GM23338 (cell line): ENCODE measurements at regions not wholly inside any gene's neighbourhood (a gene's known extent, or its start where the extent isn't known, plus 50 kb on each side); places are given as distances from the start of the nearest gene placed in this dataset.

Experiments used
- POLR2AphosphoS5 ChIP-seq: IDR thresholded peaks from 2 replicates; pipeline ENCODE4 v1.6.1; 2016; ENCODE audit warnings: antibody characterized with exemption, low read depth
- TF ChIP-seq, protein P1 (sequence below), 2 experiments: fragments of 200-600 bp in 1 of 2; sonication (generic) in 1 of 2; conservative IDR thresholded peaks; 2 replicates each; pipeline versions ENCODE4 v1.5.1 to v1.6.1; 2016 to 2017; ENCODE audit warnings: antibody characterized with exemption in 2 of 2, low read depth in 2 of 2, mild to moderate bottlenecking in 2 of 2, moderate library complexity in 1 of 2

GRCh38 chr2:76295762-76296161 lies 585.0 kb upstream of the GCFC2 start:
- TF ChIP-seq, protein P1, sequence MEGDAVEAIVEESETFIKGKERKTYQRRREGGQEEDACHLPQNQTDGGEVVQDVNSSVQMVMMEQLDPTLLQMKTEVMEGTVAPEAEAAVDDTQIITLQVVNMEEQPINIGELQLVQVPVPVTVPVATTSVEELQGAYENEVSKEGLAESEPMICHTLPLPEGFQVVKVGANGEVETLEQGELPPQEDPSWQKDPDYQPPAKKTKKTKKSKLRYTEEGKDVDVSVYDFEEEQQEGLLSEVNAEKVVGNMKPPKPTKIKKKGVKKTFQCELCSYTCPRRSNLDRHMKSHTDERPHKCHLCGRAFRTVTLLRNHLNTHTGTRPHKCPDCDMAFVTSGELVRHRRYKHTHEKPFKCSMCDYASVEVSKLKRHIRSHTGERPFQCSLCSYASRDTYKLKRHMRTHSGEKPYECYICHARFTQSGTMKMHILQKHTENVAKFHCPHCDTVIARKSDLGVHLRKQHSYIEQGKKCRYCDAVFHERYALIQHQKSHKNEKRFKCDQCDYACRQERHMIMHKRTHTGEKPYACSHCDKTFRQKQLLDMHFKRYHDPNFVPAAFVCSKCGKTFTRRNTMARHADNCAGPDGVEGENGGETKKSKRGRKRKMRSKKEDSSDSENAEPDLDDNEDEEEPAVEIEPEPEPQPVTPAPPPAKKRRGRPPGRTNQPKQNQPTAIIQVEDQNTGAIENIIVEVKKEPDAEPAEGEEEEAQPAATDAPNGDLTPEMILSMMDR (conservative IDR thresholded peaks at IDR 0.05; ENCODE audit: low read depth in 2 of 2), result no peak
- TF ChIP-seq POLR2AphosphoS5, result no peak
